ENCODE measurements at regions not wholly inside any gene's neighbourhood (a gene's known extent, or its start where the extent isn't known, plus 50 kb on each side); places are given as distances from the start of the nearest gene placed in this dataset.

DNA sequence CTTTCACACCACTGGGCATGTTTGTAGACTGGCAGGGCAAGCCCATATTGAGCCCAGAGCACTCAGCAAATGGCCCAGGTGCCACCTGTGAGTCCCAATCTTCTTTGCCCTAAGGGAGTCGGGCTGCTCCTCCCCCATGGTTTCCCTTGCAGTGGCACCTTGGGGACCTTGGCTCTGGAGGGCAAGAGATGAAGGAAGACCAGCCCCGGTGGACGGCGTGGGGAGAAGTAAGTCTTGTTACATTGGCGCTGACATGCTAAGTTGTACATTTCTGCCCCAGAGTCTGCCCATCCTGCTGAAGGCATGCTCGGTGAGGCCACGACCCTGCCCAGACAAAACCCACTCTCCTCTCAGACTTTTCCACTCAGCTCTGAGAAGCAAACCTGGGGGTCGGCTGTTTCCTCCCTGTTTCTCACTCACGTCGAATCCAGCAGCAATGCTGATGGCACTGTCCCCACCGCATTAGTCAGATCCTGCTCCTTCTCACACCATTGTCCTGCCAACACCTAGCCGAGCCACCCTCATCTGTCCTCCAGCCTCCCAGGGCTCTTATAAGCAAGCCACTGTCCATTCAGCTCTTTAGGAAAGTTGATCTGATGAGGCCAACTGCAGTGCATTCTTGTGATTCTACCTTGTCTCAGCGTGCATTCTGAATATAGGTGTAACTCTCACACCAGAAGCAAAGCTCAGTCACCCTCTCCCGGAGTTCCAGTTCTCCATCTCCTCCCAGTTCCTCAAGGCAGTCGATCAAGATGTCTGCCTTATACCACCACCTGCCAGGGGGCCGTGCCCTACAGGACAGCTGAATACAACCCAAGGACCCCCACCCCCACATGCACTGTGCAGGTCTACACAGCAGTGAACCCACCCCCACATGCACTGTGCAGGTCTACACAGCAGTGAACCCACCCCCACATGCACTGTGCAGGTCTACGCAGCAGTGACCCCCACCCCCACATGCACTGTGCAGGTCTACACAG, 827.1 kb downstream of the TBC1D22A start:
- no peak for DNase-seq (ENCODE audit: low spot score)

DNA sequence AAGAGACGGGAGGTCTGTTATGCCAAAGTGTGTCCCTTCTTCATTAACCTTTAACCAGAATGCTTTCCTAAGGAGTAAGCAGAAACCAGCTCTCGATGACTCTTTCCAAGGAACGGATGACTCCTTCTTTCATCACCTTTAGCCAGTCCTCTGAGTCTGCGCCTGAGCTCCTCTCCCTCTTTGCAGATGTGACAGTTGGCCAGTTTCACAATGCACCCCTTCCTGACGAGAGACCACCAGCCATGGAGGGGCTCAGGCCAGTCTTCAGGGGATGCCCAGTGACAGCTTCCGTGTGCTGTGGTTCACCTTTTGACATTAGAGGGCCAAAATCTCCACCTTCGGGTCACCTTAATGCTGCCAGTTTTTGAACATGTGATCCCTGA, 826.1 kb downstream of the TBC1D22A start:
- DNase-seq (ENCODE audit: low spot score), result no peak

DNA sequence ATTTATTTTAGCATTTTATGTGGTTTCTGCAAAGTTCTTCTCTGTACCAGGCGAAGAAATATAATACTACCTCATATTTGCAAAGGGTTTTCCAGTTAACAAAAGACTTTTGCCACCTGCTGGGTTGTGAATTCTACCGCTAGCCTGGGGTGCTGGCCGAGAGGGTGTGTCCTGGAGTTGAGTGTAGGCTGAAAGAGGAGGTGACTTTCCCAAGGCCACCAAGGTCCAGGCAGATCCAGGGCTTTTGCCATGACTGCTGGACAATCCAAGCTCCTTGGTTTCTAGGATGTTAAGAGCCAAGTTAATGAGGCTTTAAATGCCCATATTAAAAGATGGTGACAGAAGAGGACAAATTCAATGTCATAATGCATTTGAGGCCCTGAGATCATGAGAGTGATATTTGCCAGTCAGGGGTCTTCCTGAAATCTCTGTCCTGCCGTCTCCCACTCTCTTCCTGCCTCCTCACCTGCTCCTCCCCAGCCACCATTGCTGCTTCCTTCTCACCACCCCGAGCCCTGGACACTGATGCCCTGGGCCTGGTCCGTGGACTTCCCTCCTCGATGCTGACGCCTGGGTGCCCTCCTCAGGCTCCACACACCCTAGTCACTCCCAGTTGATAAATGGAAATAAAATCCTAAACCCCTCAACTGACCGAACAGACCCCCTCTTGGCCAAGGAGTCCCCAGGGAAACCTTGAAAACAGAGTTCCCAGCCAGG, 825.6 kb downstream of the TBC1D22A start:
- DNase-seq (ENCODE audit: low spot score), result no peak

DNA sequence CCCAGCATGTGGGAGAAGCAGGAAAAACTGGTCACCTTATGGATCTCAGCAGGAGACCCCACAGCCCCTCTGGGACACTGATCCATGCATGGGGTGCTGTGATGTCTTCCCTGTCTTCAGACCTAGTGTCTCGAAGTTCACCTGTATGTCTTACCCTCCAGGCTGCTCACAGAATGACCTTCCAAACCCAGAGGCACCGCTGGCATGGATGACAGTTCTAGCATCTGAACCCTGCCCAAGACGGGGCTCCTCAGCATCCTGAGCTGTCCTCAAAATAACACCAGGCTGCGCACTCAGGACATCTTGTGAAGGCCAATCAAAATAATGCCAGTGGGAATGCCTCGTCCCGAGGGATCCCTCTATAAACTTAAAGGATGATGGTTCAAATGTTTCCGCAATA, 824.9 kb downstream of the TBC1D22A start:
- DNase-seq (ENCODE audit: low spot score), result no peak

DNA sequence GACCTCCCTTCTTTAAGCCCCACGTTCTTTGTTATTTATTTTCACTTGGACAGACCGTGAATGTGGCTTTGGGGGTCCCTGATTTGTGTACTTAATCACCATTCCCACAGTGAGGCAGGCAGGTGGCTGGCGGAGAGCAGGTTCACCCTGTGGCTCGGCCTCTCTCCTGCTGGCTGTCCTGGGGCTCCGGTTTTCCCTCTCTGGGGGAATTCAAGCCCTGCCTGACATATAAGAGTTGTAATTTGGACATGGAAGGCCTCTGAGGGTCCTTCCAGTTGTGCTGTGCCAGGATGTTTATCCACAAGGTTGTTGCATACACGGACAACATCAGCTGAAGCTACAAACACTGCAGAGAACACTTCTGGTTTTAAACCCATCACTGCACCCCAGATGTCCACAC, 824.5 kb downstream of the TBC1D22A start:
- DNase-seq (ENCODE audit: low spot score), result no peak

DNA sequence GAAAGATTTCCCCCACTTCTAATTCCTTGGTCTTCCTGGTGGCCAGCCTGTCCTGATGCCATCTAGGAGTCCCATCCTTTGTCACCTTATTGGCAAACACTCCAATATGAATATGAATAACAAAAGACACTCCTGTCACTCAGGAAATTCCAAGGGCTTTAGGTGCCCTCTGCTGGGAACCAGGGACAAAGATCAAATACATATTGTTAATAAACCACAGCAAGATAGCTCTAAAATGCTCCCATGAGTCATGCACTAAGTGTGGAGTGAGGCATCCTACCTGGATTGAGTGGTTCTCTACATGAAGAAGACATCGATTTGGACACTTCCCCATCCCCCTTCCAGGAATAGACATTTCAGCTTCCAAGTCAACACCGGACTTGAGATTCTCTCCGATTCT, 823.6 kb downstream of the TBC1D22A start:
- no peak for DNase-seq (ENCODE audit: low spot score)

DNA sequence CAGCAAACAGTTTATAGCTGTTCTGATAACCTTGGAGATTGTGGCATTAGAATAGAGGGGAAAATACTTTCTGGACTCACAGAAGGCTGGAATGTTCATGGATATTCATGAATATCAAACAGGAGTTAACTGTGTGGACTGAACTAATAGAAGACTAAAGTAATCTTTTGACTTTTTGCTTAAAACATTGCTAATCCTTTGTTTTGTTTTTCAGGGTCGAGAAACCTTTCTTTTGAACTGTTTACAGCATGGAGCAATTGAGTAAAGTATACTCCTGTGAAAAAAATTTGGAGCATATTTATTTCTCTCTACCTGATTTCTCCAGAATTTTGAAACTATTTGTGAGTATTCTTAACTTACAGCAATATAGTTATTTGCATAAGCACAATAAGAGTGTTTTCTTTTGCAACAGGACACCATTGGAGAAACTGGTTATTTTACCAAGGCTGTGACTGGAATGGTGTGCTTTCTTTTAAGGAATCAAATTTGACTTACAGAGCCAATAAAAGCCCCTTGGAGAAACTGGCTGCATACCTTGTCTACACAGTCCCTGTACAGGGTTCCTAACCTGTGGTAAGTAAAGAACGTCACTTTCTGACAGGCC, 821.6 kb downstream of the TBC1D22A start:
- DNase-seq (ENCODE audit: low spot score), result no peak

DNA sequence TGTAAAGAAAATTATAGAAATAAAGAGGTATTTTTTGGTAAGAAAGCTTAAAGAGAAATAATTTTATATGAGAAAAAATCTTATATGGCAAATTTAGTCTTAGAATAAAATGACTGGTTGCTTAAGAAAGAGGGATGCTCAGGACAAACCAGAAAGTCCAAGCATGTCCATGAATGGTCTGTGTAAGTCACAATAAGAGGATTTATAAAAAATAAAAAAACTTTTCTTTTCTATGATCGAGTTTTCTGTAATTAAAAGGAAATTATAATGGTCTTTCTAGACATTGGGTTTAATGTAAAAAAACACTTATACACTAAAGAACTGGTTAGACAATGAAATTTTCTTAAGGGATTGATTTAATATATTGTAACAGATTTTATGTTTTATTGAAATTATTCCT, 819.6 kb downstream of the TBC1D22A start:
- no peak for DNase-seq (ENCODE audit: low spot score)

DNA sequence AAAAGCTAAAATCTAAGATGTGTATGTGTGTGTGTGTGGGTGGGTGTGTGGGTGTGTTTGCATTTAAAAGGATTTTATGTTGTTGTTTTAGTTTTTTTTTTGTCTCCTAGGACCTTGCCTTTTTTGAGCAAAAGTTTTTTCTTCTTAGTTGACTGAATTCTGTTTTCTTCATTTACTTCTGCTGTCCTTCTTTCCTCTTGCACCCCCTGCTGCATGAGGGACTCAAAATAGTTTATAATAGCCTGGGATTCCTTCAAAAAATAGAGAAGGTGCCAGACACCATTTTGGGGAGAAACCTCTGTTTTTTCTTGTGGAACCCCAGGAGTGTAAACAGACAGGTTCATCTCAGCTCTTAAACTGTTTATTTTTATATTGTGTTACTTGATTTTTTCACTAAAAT, 817.7 kb downstream of the TBC1D22A start:
- DNase-seq (ENCODE audit: low spot score), result no peak

DNA sequence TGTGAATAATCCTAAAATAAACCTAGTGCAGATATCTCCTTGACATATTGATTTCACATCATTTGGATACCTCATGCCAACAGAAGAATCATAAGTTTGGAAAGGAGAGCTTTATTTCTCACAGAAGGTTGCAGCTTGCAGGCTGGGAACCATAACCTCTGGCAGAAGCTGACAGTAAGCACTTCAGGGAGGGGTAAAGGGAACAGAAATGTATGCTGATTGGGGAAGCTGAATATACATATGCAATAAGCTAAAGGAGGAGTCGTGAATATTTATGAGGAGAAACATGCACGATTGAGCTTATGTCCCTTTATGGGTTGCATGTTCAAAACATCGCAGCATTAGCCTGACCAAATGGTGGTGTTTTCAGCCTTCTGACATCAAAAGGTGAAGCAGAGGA, 814.5 kb downstream of the TBC1D22A start:
- DNase-seq (ENCODE audit: low spot score), result no peak

DNA sequence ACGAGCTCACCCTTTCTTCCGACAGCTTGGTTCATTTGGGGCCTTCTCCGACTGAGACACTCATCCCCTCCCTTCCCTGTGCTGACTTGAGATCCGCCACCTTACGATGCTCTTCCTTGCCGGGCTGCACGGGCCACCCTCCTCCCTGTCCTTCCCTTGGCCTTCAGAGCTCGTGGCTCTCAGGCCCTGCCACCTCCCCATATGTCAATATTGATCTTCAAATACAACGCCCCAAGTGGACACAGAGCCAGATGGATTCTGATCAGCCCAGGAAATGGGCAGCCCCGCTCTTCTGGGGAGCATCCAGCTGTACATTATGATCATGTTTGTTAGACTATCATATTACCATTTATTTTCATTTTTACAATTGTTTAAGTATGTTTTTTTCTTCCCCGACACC, 812.8 kb downstream of the TBC1D22A start:
- DNase-seq (ENCODE audit: low spot score), result no peak

DNA sequence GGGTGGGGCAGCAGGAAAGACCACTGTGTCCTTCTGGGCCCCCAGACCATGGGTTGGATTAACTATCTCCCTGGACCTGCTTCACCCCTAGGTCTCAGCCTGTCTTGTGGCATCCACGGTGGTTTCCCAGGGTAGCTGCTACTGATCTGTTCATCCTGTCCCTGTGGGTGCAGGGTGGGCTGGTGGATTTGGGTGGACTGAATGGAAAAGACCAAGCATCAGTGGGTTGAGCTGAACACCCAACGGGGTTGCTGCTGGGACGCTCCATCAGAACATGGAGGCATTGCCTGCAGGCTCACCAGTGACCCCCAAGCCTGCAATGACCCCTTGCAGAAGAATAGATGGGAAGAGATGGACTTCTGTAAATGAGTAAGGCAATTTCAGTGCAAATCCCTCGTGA, 812.1 kb downstream of the TBC1D22A start:
- DNase-seq (ENCODE audit: low spot score), result no peak

DNA sequence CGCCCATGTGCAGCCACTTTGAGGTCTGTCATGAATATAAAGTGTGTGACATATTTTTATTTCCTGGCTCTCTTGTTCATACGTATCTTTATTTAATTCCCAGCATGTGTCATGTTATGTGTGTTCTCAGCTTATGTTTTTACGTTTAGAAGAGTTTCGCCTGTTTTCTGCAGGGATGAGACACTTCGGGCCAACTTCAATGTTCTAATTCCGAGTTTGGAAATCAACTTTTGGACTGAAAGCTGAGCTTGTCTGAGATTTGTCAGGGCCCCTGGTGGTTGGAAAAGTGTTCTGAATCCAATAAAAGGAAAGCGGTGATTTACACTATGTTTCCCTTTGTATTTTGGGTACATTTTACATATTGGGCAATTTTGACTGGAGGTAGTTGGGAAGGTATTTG, 810.7 kb downstream of the TBC1D22A start:
- DNase-seq (ENCODE audit: low spot score), result no peak

DNA sequence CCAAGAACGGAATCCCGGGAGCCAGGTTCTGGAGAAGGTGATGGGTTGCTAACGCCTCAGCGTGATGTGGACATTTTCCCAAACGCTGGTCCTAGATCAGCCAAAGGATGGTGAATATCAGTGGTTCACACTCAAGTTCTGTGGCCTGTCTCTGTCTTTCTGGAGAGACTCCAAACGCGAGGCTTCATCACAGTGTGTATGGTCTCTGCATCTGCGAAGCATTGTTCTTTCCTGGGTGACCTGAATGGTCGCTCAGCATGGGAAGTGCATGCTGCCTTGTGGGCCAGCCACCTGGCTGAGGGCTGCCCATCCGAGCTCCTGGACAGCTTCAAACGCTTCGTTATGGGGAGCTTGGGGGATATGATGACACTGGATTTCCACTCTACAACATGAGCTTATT, 810.0 kb downstream of the TBC1D22A start:
- DNase-seq (ENCODE audit: low spot score), result no peak

DNA sequence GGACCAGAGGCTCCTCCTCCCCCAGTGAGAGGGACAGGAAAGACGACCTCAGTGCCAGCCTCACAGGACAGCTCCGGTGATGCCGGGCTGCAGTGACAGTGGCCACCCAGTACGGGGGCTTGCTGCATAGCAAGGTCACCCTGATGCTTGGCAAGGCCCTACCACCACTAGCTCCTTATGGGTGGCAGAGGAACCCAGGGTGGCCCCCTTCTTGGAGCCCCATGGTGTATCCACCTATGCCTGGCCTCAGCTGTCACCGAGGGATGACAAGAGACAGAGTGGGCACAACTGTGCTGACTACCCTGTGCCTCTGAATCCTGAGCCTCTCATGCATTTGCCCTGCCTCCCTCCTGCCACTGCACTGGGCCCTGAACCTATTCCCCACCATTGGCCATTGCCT, 809.2 kb downstream of the TBC1D22A start:
- DNase-seq (ENCODE audit: low spot score), result no peak

DNA sequence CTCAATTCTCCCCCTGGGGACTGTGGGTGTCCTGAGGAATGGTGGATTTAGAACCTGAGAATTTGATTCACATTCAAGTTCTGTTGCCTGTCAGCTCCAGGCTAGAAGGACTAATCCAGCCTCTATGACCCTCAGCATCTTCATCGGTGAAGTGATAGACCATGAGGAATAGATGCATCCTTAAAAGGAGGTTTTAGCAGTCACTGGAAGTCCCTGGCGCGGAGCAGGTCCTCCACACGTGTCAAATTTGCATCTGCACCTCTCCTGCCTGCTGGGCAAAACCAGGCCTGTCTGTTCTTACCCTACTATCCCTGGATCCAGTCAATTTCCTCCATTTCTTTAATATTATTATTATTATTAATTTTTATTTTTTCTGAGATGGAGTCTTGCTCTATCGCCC, 808.4 kb downstream of the TBC1D22A start:
- no peak for DNase-seq (ENCODE audit: low spot score)

DNA sequence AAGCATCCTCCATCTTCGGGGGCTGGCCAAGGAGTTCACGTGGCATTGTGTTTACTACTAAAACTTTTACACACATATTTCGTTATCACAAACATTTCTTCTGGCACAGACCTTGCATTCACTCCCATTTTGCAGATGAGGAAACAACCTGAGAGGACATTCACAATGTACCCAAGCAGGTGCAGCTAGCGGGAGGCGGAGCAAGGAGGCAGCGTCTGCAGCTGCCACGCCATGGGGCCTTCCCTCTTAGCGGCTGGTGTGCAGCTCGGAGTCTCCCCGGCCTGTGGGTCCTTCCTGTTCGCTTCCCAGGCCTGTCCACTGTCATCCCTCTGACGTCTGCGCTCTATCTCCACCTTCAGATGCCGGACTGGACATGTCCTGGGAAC, 807.8 kb downstream of the TBC1D22A start:
- DNase-seq (ENCODE audit: low spot score), result no peak

DNA sequence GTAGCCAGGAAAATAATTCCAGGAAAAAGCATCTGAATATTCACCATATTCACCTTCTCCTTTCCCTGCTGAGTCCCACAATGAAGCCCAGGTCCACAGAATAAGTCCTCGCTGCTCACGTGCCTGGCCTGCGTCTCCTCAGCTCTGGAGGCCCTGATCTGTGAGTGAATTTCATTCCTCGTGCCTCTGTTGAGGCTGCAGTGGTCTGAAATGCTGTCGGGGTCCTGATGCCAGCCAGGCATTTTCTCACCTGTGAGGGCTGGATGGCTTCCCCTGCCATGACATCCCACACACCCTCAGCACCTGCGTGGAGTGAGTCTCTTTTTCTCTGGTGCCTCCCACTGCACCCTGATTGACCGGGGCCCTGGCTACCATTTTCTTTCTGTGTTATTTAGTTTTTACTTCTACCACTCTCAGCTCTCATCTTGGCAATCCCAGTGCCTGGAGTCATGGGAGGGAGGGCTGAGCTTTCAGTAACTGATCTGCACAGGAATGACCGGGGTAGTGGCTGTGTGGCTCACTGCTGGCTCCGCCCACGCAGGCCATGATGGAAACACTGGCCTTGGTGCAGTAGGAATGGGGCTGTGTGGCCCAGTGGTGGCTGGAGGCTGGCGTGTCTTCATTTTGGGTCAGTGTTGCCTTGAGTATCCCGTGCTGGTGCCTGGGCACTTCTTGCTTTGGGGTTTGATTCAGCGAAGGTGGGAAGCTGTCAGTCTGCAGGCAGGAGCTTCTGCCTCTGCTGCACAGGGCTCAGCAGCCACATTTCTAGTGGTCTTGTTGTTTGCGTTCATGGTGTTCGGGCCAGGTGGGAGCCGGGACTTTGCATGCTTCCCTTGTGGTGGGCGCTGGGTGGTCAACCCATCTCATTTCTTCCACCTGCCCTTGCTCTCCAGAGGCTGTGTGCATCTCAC, 807.2 kb downstream of the TBC1D22A start:
- no peak for DNase-seq (ENCODE audit: low spot score)

DNA sequence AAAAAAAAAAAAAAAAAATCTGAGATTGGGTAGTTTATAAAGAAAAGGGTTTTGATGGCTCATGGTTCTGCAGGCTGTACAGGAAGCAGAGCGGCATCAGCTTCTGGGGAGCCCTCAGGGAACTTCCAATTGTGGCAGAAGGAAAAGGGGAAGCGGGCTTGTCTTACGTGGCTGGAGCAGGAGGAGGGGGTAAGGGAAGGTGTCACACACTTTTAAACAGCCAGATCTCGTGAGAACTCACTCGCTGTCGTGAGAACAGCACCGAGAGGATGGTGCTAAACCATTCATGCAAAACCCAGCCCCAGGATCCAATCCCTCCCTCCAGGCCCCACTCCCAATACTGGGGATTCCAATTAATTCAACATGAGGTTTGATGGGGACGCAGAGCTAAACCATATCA, 806.2 kb downstream of the TBC1D22A start:
- DNase-seq (ENCODE audit: low spot score), result no peak

DNA sequence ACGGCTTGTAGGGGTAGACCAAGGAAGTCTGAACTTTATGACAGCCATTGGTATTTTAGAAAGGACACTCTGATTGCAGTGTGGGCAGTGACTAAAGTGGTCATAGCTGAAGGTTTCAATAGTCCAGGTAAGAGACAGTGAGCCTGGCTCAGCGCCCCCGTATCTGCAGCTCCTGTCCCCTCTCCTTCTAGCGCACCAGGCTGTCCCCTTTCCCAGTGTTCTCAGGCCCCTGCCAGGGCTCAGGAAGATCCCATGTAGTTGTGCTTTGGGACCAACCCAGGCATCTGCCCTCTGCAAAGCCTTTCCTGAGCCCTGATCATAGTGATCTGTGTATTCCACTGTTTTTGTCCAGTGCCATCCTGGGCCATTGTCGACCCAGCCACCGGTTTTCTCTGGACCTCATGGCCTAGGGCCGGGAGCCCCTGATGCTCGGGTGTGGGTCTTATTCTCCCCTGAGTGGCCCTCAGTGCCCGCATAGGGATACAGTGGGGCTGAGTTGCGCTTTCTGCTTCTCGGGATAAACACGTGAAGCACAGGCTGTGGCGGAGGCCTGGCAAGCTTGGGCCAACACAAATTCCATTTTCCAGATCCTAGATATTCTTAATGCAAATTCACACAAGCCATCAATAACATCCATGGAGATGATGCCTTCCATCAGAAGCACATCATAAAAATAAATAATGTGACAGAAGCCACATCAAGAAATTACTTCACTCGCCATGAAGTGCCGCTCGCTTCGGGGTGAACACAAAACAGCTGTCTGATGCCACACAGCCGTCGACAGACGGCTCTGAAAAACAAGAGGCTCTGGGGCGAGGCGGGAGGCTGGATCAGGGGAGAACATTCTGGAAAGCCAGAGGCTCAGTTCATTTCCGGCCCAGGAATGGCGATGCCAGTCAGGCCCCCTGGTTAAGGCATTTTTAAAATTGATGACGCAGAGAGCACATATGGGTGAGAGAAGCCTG, 805.0 kb downstream of the TBC1D22A start:
- no peak for DNase-seq (ENCODE audit: low spot score)

DNA sequence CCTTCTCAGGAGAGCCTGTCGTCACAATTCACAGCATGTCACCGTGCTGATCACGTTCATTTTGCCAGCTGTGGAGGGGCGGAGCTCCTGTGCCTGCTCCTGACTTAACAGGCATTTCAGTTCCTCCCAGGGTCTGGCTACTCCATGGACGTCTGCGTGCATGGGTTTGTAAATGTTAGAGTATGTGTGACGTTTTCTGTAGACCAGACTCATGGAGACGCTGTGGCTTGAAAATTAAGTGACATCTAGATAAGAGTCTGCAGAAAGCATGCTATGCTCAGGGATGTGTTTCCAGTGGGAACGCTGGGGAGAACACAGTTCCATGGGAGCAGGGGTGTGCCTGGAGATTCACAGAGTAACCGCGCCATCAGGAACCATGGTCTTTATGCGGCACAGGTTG, 804.0 kb downstream of the TBC1D22A start:
- no peak for DNase-seq (ENCODE audit: low spot score)

Measured in iPS-NIHi11 (cell line).